NCI-H1092 (cell line): ENCODE measurements at regions not wholly inside any gene's neighbourhood (a gene's known extent, or its start where the extent isn't known, plus 50 kb on each side); places are given as distances from the start of the nearest gene placed in this dataset.

Experiments used
- DNase-seq: peaks from one replicate; lab custom pipeline; 2025; lab: John Stamatoyannopoulos, UW

DNA sequence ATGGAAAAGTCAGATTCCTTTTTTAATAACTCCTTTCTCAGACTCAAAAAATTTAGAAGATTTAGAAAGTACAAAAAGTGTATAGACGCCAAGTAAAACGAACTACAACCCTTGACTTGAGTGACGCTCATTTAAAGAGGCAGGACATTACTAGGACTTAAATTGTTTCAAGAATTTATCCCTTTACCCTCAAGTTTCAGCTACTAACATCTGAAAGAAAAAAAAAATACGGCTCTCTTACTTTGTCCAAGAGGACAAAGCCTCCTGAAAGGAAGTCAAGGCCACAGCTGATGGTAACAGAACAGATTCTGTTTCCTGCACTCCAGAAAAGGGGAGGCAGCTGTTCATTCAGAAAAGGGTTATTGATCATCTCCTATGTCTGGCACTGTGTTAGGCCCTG lies 57.6 kb upstream of the PKDCC start:
- DNase-seq = no peak

DNA sequence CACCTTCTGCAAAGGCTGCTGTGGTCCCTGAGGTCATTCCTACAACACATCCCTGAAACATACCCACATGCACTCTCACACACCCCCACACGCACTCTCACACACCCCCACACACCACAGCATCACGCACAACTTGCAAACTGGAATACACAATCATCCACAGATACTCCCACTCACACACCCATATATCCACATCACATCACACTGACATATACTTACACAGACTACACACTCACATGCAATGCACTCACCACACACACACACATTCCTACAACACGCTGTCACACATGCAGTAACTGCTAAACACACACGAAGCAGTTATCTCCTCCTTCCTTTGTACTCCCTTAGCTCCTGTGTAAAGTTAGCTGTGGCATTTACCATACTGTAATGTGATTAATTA lies 57.1 kb upstream of the PKDCC start:
- no peak for DNase-seq

GRCh38 chr2:41992056-41992642 lies 55.7 kb upstream of the PKDCC start:
- DNase-seq = no peak

GRCh38 chr2:41992671-41993434 lies 55.0 kb upstream of the PKDCC start:
- DNase-seq = no peak

GRCh38 chr2:41993435-41993925 lies 54.3 kb upstream of the PKDCC start:
- DNase-seq = no peak

- DNase-seq = no peak
These were observed 53.6 kb upstream of the PKDCC start for GRCh38 chr2:41994233-41994637.

DNA sequence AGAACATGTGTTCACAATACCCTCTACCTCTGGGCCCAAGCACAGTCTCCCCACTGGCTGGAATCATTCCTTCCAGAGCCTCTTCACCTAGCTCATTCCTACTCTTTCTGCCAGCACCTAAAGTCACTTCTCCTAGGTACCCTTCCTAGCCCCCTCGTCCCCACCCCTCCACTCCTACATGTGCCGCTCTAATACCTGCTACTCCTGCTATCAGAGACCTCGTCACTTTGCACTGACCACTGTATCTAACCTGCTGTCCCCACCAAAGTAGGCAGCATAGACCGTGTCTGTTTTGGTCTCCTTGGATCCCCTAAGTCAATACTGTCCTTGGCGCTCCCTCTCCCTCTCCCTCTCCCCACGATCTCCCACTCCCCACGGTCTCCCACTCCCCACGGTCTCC lies 53.2 kb upstream of the PKDCC start:
- no peak for DNase-seq

DNA sequence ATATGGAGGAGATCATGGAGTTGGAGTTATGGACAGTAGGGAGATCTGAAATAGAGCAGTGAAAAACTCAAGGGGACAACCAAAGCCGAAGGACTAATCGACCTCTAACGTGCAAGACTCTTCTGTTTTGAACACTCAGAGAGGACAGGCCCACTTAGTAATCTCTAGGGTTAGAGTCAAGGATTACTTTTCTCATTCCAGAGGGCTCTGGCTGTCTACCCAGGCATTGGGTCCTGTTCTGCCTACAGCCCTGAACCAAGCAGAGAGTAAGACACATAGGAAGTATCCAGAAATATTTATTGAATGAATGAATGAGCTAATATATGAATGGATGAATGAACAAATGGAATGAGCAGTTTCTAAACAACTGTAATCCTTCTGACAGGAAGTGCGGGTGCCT lies 50.3 kb upstream of the PKDCC start:
- no peak for DNase-seq
